Heart left ventricle (tissue), 13 donors: ENCODE measurements at regions not wholly inside any gene's neighbourhood (a gene's known extent, or its start where the extent isn't known, plus 50 kb on each side); places are given as distances from the start of the nearest gene placed in this dataset.

Source experiments
- POLR2A ChIP-seq, 2 donors: fragments of 450-650 bp; IDR thresholded peaks; one replicate each; pipeline ENCODE4 v1.6.1; 2017; ENCODE audit warnings: antibody characterized with exemption in 2 of 2, mild to moderate bottlenecking in 2 of 2, moderate library complexity in 2 of 2
- TF ChIP-seq, protein P1 (sequence below), 12 donors: fragments of 200-600 bp; sonication (generic) in 4 of 12; IDR thresholded peaks; one replicate each; pipeline versions ENCODE4 v1.5.0 to v1.8.0; 2018 to 2022; ENCODE audit warnings: antibody characterized with exemption in 12 of 12, mild to moderate bottlenecking in 5 of 12
- donor health status: ischemic (EF 13 %, LVEDD 7.1; RV severe dilation, severe dysfunction).
- donor health status: DM: no; HTN: yes; CAD: no.
- donor health status: DM: no; HTN: no; CAD: no.
- donor health status: ischemic (EF 25% LVEDD 6.9; RV normal size, moderate dysfunction).
- donor health status: ischemic (EF 25% LVEDD 5.7; RV mildly dilated, moderate dysfunction).
- donor health status: ischemic (EF 35%, LVEDD 5.7; RV mildly dilated, moderate dysfunction).
- donor health status: nonischemic (EF 11% LVEDD 7.7; RV severe dilation, severe dysfunction).
- donor health status: DM: yes; HTN: yes; CAD: no.
- donor health status: PGD.
- donor health status: ischemic (EF 29% LVEDD 5.4; RV normal size, mild dysfunction).
- donor health status: nonischemic (EF 23%, LVEDD 6.1; RV moderate dilation, normal function).

DNA sequence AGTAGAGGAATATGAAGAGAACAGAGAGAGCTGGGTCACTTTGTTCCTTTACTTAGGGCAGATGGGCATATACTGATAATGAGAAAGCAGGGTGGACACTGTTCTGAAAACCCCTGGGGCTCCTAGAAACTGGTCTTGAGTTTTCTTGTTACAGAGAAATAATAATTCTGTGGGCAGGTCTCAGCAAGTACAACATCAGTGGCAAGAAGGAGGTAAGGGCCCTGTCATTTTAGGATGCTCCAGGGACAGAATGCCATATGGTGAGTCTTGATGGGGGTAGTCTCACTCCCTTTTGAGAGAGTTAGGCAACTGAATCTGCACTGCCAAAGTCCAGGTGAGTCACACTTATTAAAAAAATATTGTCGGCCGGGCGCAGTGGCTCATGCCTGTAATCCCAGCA is 102.3 kb downstream of the KCNJ2 start:
- TF ChIP-seq, protein P1, sequence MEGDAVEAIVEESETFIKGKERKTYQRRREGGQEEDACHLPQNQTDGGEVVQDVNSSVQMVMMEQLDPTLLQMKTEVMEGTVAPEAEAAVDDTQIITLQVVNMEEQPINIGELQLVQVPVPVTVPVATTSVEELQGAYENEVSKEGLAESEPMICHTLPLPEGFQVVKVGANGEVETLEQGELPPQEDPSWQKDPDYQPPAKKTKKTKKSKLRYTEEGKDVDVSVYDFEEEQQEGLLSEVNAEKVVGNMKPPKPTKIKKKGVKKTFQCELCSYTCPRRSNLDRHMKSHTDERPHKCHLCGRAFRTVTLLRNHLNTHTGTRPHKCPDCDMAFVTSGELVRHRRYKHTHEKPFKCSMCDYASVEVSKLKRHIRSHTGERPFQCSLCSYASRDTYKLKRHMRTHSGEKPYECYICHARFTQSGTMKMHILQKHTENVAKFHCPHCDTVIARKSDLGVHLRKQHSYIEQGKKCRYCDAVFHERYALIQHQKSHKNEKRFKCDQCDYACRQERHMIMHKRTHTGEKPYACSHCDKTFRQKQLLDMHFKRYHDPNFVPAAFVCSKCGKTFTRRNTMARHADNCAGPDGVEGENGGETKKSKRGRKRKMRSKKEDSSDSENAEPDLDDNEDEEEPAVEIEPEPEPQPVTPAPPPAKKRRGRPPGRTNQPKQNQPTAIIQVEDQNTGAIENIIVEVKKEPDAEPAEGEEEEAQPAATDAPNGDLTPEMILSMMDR (IDR thresholded peaks at IDR 0.05) = no peak
- no peak for TF ChIP-seq POLR2A (IDR thresholded peaks at IDR 0.05)
